Keratinocyte (primary cell): ENCODE measurements at regions not wholly inside any gene's neighbourhood (a gene's known extent, or its start where the extent isn't known, plus 50 kb on each side); places are given as distances from the start of the nearest gene placed in this dataset.

Source experiments
- DNase-seq: peaks from one replicate; pipeline ENCODE4 v3.0.0-alpha.2; 2011; ENCODE audit warnings: low read depth, missing footprints, low spot score
- FAIRE-seq: peaks from 2 replicates; lab custom pipeline; 2011; peaks lifted over from hg19 to GRCh38; lab: Jason Lieb, UNC
- H2AFZ ChIP-seq: 2 replicates; pipeline ENCODE4 v1.6.0; 2012; ENCODE audit warnings: low read length, control low read depth, inconsistent platforms; ENCODE audit not compliant: control insufficient read depth
- H3K27ac ChIP-seq: 2 replicates; pipeline ENCODE4 v1.5.1; 2011; ENCODE audit warnings: low read length; ENCODE audit not compliant: control insufficient read depth, insufficient read depth
- H3K27me3 ChIP-seq: 3 replicates; pipeline ENCODE4 v1.6.0; 2011; ENCODE audit warnings: low read length; ENCODE audit not compliant: control insufficient read depth, insufficient read depth; ENCODE audit errors: extremely low read depth
- H3K36me3 ChIP-seq, 2 experiments: 2 replicates in 1 of 2; 3 replicates in 1 of 2; pipeline ENCODE4 v1.5.1; 2011; ENCODE audit warnings: low read length in 2 of 2, mild to moderate bottlenecking in 1 of 2; ENCODE audit not compliant: control insufficient read depth in 2 of 2, insufficient read depth in 2 of 2; ENCODE audit errors: extremely low read depth in 1 of 2
- H3K4me1 ChIP-seq: 3 replicates; pipeline ENCODE4 v1.5.1; 2011; ENCODE audit warnings: low read length; ENCODE audit not compliant: control insufficient read depth, insufficient read depth; ENCODE audit errors: extremely low read depth
- H3K4me2 ChIP-seq: 3 replicates; pipeline ENCODE4 v1.6.0; 2011; ENCODE audit warnings: low read depth, low read length; ENCODE audit not compliant: control insufficient read depth, insufficient read depth; ENCODE audit errors: extremely low read depth
- H3K4me3 ChIP-seq, 3 experiments: fragments of 200-600 bp in 1 of 3; sonication (generic) in 1 of 3; 2 replicates in 2 of 3; 3 replicates in 1 of 3; pipeline ENCODE4 v1.5.1; 2011 to 2016; ENCODE audit warnings: low read length in 3 of 3, mild to moderate bottlenecking in 3 of 3, control low read depth in 2 of 3, inconsistent platforms in 1 of 3, low read depth in 1 of 3, mixed read lengths in 1 of 3, mixed run types in 1 of 3, moderate library complexity in 1 of 3; ENCODE audit not compliant: control insufficient read depth in 2 of 3, insufficient read depth in 2 of 3; ENCODE audit errors: extremely low read depth in 1 of 3
- H3K79me2 ChIP-seq: 2 replicates; pipeline ENCODE4 v1.6.0; 2012; ENCODE audit warnings: low read length; ENCODE audit not compliant: control insufficient read depth, insufficient read depth
- H3K9ac ChIP-seq: 3 replicates; pipeline ENCODE4 v1.6.0; 2011; ENCODE audit warnings: low read length; ENCODE audit not compliant: control insufficient read depth, insufficient read depth; ENCODE audit errors: extremely low read depth
- H3K9me1 ChIP-seq: 3 replicates; pipeline ENCODE4 v1.6.0; 2011; ENCODE audit warnings: low read length; ENCODE audit not compliant: control insufficient read depth, insufficient read depth; ENCODE audit errors: extremely low read depth
- H3K9me3 ChIP-seq: 2 replicates; pipeline ENCODE4 v1.5.1; 2012; ENCODE audit warnings: low read depth, low read length; ENCODE audit not compliant: control insufficient read depth
- H4K20me1 ChIP-seq: 3 replicates; pipeline ENCODE4 v1.6.0; 2011; ENCODE audit warnings: low read length; ENCODE audit not compliant: control insufficient read depth, insufficient read depth; ENCODE audit errors: extremely low read depth
- CTCF ChIP-seq, 3 experiments: IDR thresholded peaks in 1 of 3; conservative IDR thresholded peaks in 1 of 3; optimal IDR thresholded peaks in 1 of 3; 2 replicates in 2 of 3; 3 replicates in 1 of 3; pipeline versions ENCODE3 to v1.5.1; 2011; ENCODE audit warnings: low read length in 3 of 3, mild to moderate bottlenecking in 3 of 3, moderate library complexity in 2 of 3, control low read depth in 1 of 3, inconsistent platforms in 1 of 3; ENCODE audit not compliant: insufficient read depth in 2 of 3; ENCODE audit errors: extremely low read depth in 1 of 3
- EZH2 ChIP-seq: IDR thresholded peaks from one replicate; pipeline ENCODE4 v1.6.1; 2012; ENCODE audit warnings: inconsistent platforms, mild to moderate bottlenecking, low read length, moderate library complexity
- dilution Hi-C: fragments of 300-500 bp; cut with MboI; formaldehyde crosslinking; loops from one replicate; pipeline ENCODE4 v1.7.0; 2020; ENCODE audit warnings: low sequenced_read_pairs; ENCODE audit not compliant: extremely low pct_ligation_motif_present

GRCh38 chr7:54690050-54690443 is 69.0 kb downstream of the SEC61G start:
- dilution Hi-C loops, result no loop called here
- no peaks in the 10 kb centered on the region for H3K36me3 ChIP-seq
- FAIRE-seq, result no peak
- H3K4me3 ChIP-seq, result no peak overlapping the region
- TF ChIP-seq EZH2 (no peak), CTCF (optimal IDR thresholded peaks at IDR 0.05 in 1 of 3, IDR thresholded peaks at IDR 0.05 in 1 of 3, conservative IDR thresholded peaks at IDR 0.05 in 1 of 3; ENCODE audit: extremely low read depth in 1 of 3, insufficient read depth in 2 of 3, low read length in 3 of 3) (no peak)
- H2AFZ ChIP-seq, result no peak overlapping the region
- peaks cover 14% of the 10 kb centered on the region for H3K27me3 ChIP-seq
- no peaks in the 10 kb centered on the region for H3K79me2 ChIP-seq
- H3K9ac ChIP-seq, result no peak overlapping the region
- H3K9me1 ChIP-seq, result no peaks in the 10 kb centered on the region
- H3K27ac ChIP-seq, result no peak overlapping the region
- H3K4me1 ChIP-seq, result no peaks in the 10 kb centered on the region
- DNase-seq, result no peak
- no peak overlapping the region for H3K4me2 ChIP-seq
- no peaks in the 10 kb centered on the region for H3K9me3 ChIP-seq
- H4K20me1 ChIP-seq, result no peaks in the 10 kb centered on the region

GRCh38 chr7:54689394-54690049 is 69.5 kb downstream of the SEC61G start:
- peaks cover 14% of the 10 kb centered on the region for H3K27me3 ChIP-seq
- dilution Hi-C loops, result no loop called here
- no peaks in the 10 kb centered on the region for H3K4me1 ChIP-seq
- H3K9me3 ChIP-seq, result no peaks in the 10 kb centered on the region
- TF ChIP-seq CTCF (optimal IDR thresholded peaks at IDR 0.05 in 1 of 3, IDR thresholded peaks at IDR 0.05 in 1 of 3, conservative IDR thresholded peaks at IDR 0.05 in 1 of 3; ENCODE audit: extremely low read depth in 1 of 3, insufficient read depth in 2 of 3, low read length in 3 of 3), result no peak
- TF ChIP-seq EZH2, result no peak
- FAIRE-seq, result no peak
- no peaks in the 10 kb centered on the region for H3K36me3 ChIP-seq
- H3K79me2 ChIP-seq, result no peaks in the 10 kb centered on the region
- H2AFZ ChIP-seq, result no peak overlapping the region
- no peaks in the 10 kb centered on the region for H3K9me1 ChIP-seq
- H3K27ac ChIP-seq, result no peak overlapping the region
- H3K4me2 ChIP-seq, result no peak overlapping the region
- H3K4me3 ChIP-seq, result no peak overlapping the region
- DNase-seq, result no peak
- no peaks in the 10 kb centered on the region for H4K20me1 ChIP-seq
- no peak overlapping the region for H3K9ac ChIP-seq
